ENCODE measurements at regions not wholly inside any gene's neighbourhood (a gene's known extent, or its start where the extent isn't known, plus 50 kb on each side); places are given as distances from the start of the nearest gene placed in this dataset.

DNA sequence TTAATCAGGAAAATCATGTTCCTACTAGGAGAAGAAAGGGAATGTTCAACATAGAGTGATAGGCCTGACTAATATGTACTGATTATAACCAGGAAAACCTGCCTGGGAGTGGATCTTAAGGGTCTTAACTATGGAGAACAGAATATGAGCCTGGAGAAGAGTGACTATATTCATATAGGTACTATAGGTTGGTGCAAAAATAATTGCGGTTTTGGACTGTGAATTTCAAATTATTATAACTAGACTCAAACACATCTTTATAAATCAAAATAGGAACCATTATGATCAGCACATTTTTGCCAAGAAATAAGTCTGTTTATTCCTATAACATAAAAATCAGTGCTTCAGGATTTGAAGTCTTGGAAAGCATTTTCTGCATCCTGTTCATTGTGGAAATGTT is 189.8 kb upstream of the ADAMTS5 start:
- Histone ChIP-seq H3K27me3 (ENCODE audit: insufficient read depth, low read length) (no peaks in the 10 kb centered on the region), H3K4me3 (ENCODE audit: insufficient read depth, low read length) (no peak overlapping the region), H3K4me2 (ENCODE audit: insufficient read depth, low read length) (no peak overlapping the region), H3K9me3 (ENCODE audit: low read depth, low read length) (no peaks in the 10 kb centered on the region), H3K79me2 (ENCODE audit: insufficient read depth, low read length) (no peaks in the 10 kb centered on the region), H3K36me3 (ENCODE audit: insufficient read depth, low read length) (no peaks in the 10 kb centered on the region), H3K4me1 (ENCODE audit: insufficient read depth, low read length) (no peaks in the 10 kb centered on the region), H4K20me1 (ENCODE audit: insufficient read depth, low read length) (no peaks in the 10 kb centered on the region), H2AFZ (ENCODE audit: low read length) (no peak overlapping the region), H3K27ac (ENCODE audit: low read depth, low read length) (no peak overlapping the region)
- DNase-seq (ENCODE audit: insufficient read length, low spot score, missing footprints), result no peak
- TF ChIP-seq, protein P1, sequence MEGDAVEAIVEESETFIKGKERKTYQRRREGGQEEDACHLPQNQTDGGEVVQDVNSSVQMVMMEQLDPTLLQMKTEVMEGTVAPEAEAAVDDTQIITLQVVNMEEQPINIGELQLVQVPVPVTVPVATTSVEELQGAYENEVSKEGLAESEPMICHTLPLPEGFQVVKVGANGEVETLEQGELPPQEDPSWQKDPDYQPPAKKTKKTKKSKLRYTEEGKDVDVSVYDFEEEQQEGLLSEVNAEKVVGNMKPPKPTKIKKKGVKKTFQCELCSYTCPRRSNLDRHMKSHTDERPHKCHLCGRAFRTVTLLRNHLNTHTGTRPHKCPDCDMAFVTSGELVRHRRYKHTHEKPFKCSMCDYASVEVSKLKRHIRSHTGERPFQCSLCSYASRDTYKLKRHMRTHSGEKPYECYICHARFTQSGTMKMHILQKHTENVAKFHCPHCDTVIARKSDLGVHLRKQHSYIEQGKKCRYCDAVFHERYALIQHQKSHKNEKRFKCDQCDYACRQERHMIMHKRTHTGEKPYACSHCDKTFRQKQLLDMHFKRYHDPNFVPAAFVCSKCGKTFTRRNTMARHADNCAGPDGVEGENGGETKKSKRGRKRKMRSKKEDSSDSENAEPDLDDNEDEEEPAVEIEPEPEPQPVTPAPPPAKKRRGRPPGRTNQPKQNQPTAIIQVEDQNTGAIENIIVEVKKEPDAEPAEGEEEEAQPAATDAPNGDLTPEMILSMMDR (IDR thresholded peaks at IDR 0.05; ENCODE audit: extremely low read depth, low read depth, low read length), result no peak

DNA sequence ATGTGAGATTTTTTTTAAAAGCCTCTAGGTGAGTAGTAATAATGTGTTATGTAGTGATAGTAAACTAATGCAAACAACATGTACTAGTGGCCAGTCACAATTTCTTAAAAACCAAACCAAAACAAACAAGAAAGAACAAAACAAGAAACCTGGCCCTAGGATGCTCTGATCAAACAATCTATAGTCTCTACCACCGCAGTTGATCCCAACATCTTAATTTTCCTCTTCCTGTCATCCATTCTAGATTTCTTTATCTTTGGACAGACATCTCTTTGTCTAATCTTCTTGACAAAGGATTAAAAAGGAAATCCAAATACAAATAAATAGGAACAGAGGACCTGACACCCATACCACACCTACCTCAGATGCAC is 188.2 kb upstream of the ADAMTS5 start:
- TF ChIP-seq, protein P1 (IDR thresholded peaks at IDR 0.05; ENCODE audit: extremely low read depth, low read depth, low read length), result no peak

DNA sequence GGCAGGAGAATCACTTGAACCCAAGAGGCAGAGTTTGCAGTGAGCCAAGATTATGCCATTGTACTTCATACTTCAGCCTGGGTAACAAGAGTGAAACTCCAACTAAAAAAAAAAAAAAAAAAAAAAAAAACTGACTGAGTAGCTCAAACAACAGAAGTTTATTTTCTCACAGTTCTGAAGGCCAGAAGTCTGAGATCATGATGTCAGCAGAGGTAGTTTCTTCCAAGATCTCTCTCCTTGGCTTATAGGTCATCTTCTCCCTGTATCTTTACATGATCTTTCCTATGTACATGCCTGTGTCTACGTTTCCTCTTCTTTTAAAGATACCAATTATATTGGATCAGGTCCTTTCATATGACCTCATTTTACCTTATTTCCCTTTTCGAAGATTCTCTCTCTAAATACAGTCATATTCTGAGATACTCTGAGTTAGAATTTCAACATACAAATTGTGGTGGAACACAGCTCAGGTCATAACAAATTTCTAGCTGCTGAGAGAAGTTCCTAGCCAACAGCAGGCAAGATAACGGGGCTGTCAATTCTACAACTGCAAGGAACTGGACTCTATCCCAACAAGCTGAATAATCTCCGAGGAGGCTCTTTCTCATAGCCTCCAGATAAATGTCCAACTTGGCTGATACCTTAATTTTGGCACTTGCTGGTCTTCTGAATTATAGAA is 187.7 kb upstream of the ADAMTS5 start:
- Histone ChIP-seq H3K4me1 (ENCODE audit: insufficient read depth, low read length) (no peaks in the 10 kb centered on the region), H4K20me1 (ENCODE audit: insufficient read depth, low read length) (no peaks in the 10 kb centered on the region), H3K36me3 (ENCODE audit: insufficient read depth, low read length) (no peaks in the 10 kb centered on the region), H3K9me3 (ENCODE audit: low read depth, low read length) (no peaks in the 10 kb centered on the region), H3K27me3 (ENCODE audit: insufficient read depth, low read length) (no peaks in the 10 kb centered on the region), H2AFZ (ENCODE audit: low read length) (no peak overlapping the region), H3K79me2 (ENCODE audit: insufficient read depth, low read length) (no peaks in the 10 kb centered on the region), H3K4me3 (ENCODE audit: insufficient read depth, low read length) (no peak overlapping the region), H3K4me2 (ENCODE audit: insufficient read depth, low read length) (no peak overlapping the region), H3K27ac (ENCODE audit: low read depth, low read length) (no peak overlapping the region)
- DNase-seq (ENCODE audit: insufficient read length, low spot score, missing footprints), result no peak
- TF ChIP-seq, protein P1 (IDR thresholded peaks at IDR 0.05; ENCODE audit: extremely low read depth, low read depth, low read length), result no peak

More for the DNA sequence above, 188.2 kb upstream of the ADAMTS5 start:
- Histone ChIP-seq H3K4me1 (ENCODE audit: insufficient read depth, low read length) (no peaks in the 10 kb centered on the region), H3K79me2 (ENCODE audit: insufficient read depth, low read length) (no peaks in the 10 kb centered on the region), H3K36me3 (ENCODE audit: insufficient read depth, low read length) (no peaks in the 10 kb centered on the region), H4K20me1 (ENCODE audit: insufficient read depth, low read length) (no peaks in the 10 kb centered on the region), H3K4me3 (ENCODE audit: insufficient read depth, low read length) (no peak overlapping the region), H3K4me2 (ENCODE audit: insufficient read depth, low read length) (no peak overlapping the region), H3K27ac (ENCODE audit: low read depth, low read length) (no peak overlapping the region), H3K9me3 (ENCODE audit: low read depth, low read length) (no peaks in the 10 kb centered on the region), H3K27me3 (ENCODE audit: insufficient read depth, low read length) (no peaks in the 10 kb centered on the region), H2AFZ (ENCODE audit: low read length) (no peak overlapping the region)
- DNase-seq (ENCODE audit: insufficient read length, low spot score, missing footprints), result no peak

DNA sequence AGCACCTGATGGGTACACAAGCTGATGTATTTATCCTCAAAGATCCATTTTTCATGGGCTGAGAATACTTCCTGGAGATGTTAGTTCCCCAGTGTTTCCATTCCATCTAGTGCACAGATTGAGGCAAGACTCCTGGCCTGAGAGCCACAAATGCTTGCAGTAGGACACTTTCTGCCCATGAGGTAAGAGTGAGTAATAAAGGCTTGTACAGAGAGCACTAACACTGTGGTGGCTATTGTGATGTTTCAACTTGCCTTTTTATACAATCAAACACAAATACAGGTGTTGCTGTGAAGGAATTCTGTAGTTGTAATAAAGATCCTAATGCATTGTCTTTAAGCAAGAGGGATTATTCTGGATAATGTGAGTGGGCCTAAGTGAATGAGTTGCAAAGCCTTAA is 186.1 kb upstream of the ADAMTS5 start:
- peaks cover 9% of the 10 kb centered on the region for H3K4me1 ChIP-seq (ENCODE audit: insufficient read depth, low read length)
- H3K27me3 ChIP-seq (ENCODE audit: insufficient read depth, low read length), result no peaks in the 10 kb centered on the region
- no peak overlapping the region for H3K27ac ChIP-seq (ENCODE audit: low read depth, low read length)
- no peaks in the 10 kb centered on the region for H3K36me3 ChIP-seq (ENCODE audit: insufficient read depth, low read length)
- TF ChIP-seq, protein P1 (IDR thresholded peaks at IDR 0.05; ENCODE audit: extremely low read depth, low read depth, low read length), result no peak
- H3K9me3 ChIP-seq (ENCODE audit: low read depth, low read length), result no peaks in the 10 kb centered on the region
- H3K4me3 ChIP-seq (ENCODE audit: insufficient read depth, low read length), result no peak overlapping the region
- H2AFZ ChIP-seq (ENCODE audit: low read length), result no peak overlapping the region
- no peaks in the 10 kb centered on the region for H3K79me2 ChIP-seq (ENCODE audit: insufficient read depth, low read length)
- H3K4me2 ChIP-seq (ENCODE audit: insufficient read depth, low read length), result no peak overlapping the region
- no peaks in the 10 kb centered on the region for H4K20me1 ChIP-seq (ENCODE audit: insufficient read depth, low read length)
- DNase-seq (ENCODE audit: insufficient read length, low spot score, missing footprints), result no peak

Data from osteoblast (primary cell).